ENCODE measurements at regions not wholly inside any gene's neighbourhood (a gene's known extent, or its start where the extent isn't known, plus 50 kb on each side); places are given as distances from the start of the nearest gene placed in this dataset.

- TF ChIP-seq, protein P1, sequence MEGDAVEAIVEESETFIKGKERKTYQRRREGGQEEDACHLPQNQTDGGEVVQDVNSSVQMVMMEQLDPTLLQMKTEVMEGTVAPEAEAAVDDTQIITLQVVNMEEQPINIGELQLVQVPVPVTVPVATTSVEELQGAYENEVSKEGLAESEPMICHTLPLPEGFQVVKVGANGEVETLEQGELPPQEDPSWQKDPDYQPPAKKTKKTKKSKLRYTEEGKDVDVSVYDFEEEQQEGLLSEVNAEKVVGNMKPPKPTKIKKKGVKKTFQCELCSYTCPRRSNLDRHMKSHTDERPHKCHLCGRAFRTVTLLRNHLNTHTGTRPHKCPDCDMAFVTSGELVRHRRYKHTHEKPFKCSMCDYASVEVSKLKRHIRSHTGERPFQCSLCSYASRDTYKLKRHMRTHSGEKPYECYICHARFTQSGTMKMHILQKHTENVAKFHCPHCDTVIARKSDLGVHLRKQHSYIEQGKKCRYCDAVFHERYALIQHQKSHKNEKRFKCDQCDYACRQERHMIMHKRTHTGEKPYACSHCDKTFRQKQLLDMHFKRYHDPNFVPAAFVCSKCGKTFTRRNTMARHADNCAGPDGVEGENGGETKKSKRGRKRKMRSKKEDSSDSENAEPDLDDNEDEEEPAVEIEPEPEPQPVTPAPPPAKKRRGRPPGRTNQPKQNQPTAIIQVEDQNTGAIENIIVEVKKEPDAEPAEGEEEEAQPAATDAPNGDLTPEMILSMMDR (conservative IDR thresholded peaks at IDR 0.05) = no peak
- TF ChIP-seq ZFX (IDR thresholded peaks at IDR 0.05) = no peak
- no peak overlapping the region for H3K27ac ChIP-seq
Measured at GRCh38 chr3:173258697-173259096, 117.7 kb upstream of the SPATA16 start.

- TF ChIP-seq, protein P1 (conservative IDR thresholded peaks at IDR 0.05) = no peak
- no peak for TF ChIP-seq ZFX (IDR thresholded peaks at IDR 0.05)
- no peak overlapping the region for H3K27ac ChIP-seq
Measured at GRCh38 chr3:173257797-173258196, 116.8 kb upstream of the SPATA16 start.

DNA sequence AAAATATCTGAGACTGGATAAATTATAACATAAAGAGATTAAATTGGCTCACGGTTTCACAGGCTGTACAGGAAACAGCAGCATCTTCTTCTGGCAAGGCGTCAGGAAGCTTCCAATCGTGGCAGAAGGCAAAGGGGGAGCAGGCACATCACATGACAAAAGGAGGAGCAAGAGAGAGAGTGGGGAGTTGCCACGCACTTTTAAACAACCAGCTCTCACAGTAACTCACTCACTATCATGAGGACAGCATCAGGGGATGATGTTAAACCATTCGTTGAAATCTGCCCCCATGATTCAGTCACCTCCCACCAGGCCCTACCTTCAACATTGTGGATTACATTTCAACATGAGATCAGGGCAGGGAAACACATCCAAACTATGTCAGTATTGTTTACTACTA, 114.5 kb upstream of the SPATA16 start:
- TF ChIP-seq ZFX (IDR thresholded peaks at IDR 0.05) = no peak
- TF ChIP-seq, protein P1 (conservative IDR thresholded peaks at IDR 0.05) = no peak
- H3K27ac ChIP-seq = no peak overlapping the region

GRCh38 chr3:173253471-173253870, 112.4 kb upstream of the SPATA16 start:
- no peak for TF ChIP-seq ZFX (IDR thresholded peaks at IDR 0.05)
- TF ChIP-seq, protein P1 (conservative IDR thresholded peaks at IDR 0.05) = no peak
- no peak overlapping the region for H3K27ac ChIP-seq

DNA sequence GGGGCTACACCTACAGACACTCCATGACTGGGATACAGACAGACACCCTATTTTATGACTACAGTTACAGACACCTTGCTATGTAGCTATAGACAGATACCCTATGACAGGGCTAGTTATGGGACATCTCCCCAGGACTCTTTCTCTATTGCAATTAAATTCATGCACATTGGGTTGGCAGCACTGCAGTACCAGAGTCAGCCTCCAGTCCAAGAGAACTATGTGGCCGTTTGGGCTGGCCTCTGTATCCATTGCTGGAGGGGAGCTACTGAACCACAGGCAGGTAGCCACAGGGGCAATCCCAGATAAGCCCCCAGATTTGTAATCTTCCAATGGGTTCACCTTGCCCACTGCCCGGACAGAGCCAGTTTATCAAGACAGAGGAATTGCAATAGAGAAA, 108.4 kb upstream of the SPATA16 start:
- TF ChIP-seq, protein P1 (conservative IDR thresholded peaks at IDR 0.05) = no peak; the same call in 1 of the 2 replicates
- no peak for TF ChIP-seq ZFX (IDR thresholded peaks at IDR 0.05)

DNA sequence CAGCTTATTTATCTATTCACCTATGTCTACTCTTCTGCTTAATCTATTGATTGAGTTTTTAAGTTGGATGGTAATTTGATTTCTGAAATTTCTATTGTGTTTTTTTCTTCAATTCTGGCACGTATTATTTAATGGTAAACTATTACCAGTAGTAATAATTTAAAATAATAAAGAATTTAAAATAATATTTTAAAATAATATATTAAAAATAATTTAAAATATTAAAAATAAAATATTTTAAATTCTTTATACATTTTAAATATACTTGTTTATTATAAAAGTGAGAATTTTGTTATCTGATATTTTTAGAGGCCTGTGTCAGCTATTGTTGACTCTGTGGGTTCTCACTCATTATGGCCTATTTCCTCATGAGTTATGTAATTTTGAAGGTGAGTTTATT, 100.7 kb upstream of the SPATA16 start:
- TF ChIP-seq, protein P1 (conservative IDR thresholded peaks at IDR 0.05) = no peak
- no peak overlapping the region for H3K27ac ChIP-seq

More for the DNA sequence above, 108.4 kb upstream of the SPATA16 start:
- no peak overlapping the region for H3K27ac ChIP-seq

GRCh38 chr3:173238091-173238490, 97.1 kb upstream of the SPATA16 start:
- no peak overlapping the region for H3K27ac ChIP-seq
- TF ChIP-seq, protein P1 (conservative IDR thresholded peaks at IDR 0.05) = no peak
- TF ChIP-seq ZFX (IDR thresholded peaks at IDR 0.05) = no peak
